Osteoblast (primary cell): ENCODE measurements at regions not wholly inside any gene's neighbourhood (a gene's known extent, or its start where the extent isn't known, plus 50 kb on each side); places are given as distances from the start of the nearest gene placed in this dataset.

Source experiments
- DNase-seq: peaks from one replicate; pipeline ENCODE4 v3.0.0; 2011; ENCODE audit warnings: low spot score, mixed read lengths; ENCODE audit not compliant: insufficient read length; ENCODE audit errors: missing footprints
- H2AFZ ChIP-seq: 2 replicates; pipeline ENCODE4 v1.6.0; 2011; ENCODE audit warnings: mild to moderate bottlenecking, low read length
- H3K27ac ChIP-seq: 2 replicates; pipeline ENCODE4 v1.5.1; 2011; ENCODE audit warnings: mild to moderate bottlenecking, low read depth, low read length, moderate library complexity
- H3K27me3 ChIP-seq: 2 replicates; pipeline ENCODE4 v1.6.0; 2012; ENCODE audit warnings: mild to moderate bottlenecking, control low read depth, inconsistent platforms, low read length, moderate library complexity; ENCODE audit not compliant: insufficient read depth
- H3K36me3 ChIP-seq: 2 replicates; pipeline ENCODE4 v1.5.1; 2011; ENCODE audit warnings: mild to moderate bottlenecking, low read length, control low read depth, moderate library complexity; ENCODE audit not compliant: insufficient read depth
- H3K4me1 ChIP-seq: 2 replicates; pipeline ENCODE4 v1.5.1; 2011; ENCODE audit warnings: mild to moderate bottlenecking, low read length, control low read depth, moderate library complexity; ENCODE audit not compliant: insufficient read depth
- H3K4me2 ChIP-seq: 2 replicates; pipeline ENCODE4 v1.6.0; 2011; ENCODE audit warnings: mild to moderate bottlenecking, low read length; ENCODE audit not compliant: insufficient read depth
- H3K4me3 ChIP-seq: fragments of 200-600 bp; sonication (generic); 3 replicates; pipeline ENCODE4 v1.5.1; 2012; ENCODE audit warnings: mild to moderate bottlenecking, low read length, inconsistent platforms; ENCODE audit not compliant: insufficient read depth
- H3K79me2 ChIP-seq: 2 replicates; pipeline ENCODE4 v1.6.0; 2012; ENCODE audit warnings: mild to moderate bottlenecking, low read length, control low read depth, inconsistent platforms; ENCODE audit not compliant: insufficient read depth
- H3K9me3 ChIP-seq: 2 replicates; pipeline ENCODE4 v1.5.1; 2011; ENCODE audit warnings: low read depth, low read length, control low read depth
- H4K20me1 ChIP-seq: 2 replicates; pipeline ENCODE4 v1.6.0; 2012; ENCODE audit warnings: mild to moderate bottlenecking, low read length, control low read depth; ENCODE audit not compliant: insufficient read depth
- CTCF ChIP-seq: IDR thresholded peaks from 2 replicates; pipeline ENCODE4 v1.5.1; 2011; ENCODE audit warnings: mild to moderate bottlenecking, low read depth, low read length, moderate library complexity; ENCODE audit errors: extremely low read depth

DNA sequence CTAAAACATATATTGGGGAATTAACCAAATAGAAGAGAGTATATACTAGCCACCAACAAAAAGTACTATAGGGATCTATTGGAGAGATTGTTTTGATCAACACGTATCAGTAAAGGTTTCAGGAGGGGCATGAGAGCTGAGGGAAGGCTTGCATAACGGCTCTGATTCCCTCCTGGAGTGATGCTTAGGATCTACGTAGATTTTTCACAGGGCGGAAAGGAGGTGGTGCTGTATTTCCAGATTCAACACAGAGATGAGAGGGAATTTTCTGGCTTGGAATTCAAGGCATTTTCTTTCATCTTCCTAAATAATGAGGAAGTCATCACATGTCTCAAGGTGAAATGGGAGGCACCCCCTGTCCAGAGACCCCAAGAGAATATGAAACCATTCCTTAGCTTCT, 443.8 kb downstream of the CMPK2 start:
- TF ChIP-seq CTCF = no peak
- Histone ChIP-seq H4K20me1 (no peaks in the 10 kb centered on the region), H3K4me1 (no peaks in the 10 kb centered on the region), H3K79me2 (no peaks in the 10 kb centered on the region), H3K4me2 (no peak overlapping the region), H3K36me3 (no peaks in the 10 kb centered on the region), H3K4me3 (no peak overlapping the region), H3K27me3 (no peaks in the 10 kb centered on the region), H2AFZ (no peak overlapping the region), H3K9me3 (no peaks in the 10 kb centered on the region), H3K27ac (no peak overlapping the region)
- DNase-seq = no peak

DNA sequence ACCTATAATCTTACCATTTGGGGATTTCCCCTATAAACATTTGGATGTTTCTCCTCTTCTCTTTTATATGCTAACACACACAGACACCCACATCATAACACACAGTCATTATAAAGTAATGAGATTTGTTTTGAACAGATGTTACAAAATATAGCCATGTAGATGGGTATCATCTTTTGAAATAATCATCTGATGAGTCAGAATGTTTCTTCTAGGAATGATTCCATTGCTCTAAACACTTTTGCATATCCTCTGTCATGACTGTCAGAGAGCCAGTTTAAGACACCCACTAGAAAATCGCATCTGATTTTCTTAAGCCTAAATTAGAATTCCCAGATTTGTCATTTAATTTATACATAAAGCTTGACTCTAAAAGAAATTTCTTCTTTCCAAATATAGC, 442.6 kb downstream of the CMPK2 start:
- Histone ChIP-seq H3K36me3 (no peaks in the 10 kb centered on the region), H4K20me1 (no peaks in the 10 kb centered on the region), H3K27me3 (no peaks in the 10 kb centered on the region), H3K9me3 (no peaks in the 10 kb centered on the region), H3K4me2 (no peak overlapping the region), H2AFZ (no peak overlapping the region), H3K79me2 (no peaks in the 10 kb centered on the region), H3K27ac (no peak overlapping the region), H3K4me3 (no peak overlapping the region), H3K4me1 (no peaks in the 10 kb centered on the region)
- no peak for TF ChIP-seq CTCF
- DNase-seq = no peak

DNA sequence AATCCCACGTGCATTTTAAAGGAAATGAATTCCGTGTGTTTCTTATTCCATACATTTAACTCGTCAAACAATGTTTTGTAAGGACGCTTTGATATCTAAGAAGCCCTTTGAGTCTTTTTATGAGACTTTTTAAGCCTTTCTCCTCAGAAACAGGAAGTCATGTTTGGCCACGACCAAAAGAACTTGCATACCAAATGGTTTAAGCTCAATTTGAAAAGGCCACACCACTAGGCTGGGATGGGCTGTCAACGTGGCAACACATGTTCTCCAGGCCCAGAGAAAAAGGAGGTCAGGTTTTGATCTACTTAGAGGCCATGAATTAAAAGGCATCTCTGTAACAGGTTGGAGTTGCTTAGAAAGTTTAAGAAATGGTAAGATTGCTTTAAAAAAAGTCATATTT, 441.8 kb downstream of the CMPK2 start:
- no peak overlapping the region for H2AFZ ChIP-seq
- H3K36me3 ChIP-seq = no peaks in the 10 kb centered on the region
- TF ChIP-seq CTCF = no peak
- no peak overlapping the region for H3K4me3 ChIP-seq
- no peaks in the 10 kb centered on the region for H3K4me1 ChIP-seq
- H3K27ac ChIP-seq = no peak overlapping the region
- DNase-seq = no peak
- no peaks in the 10 kb centered on the region for H3K9me3 ChIP-seq
- no peaks in the 10 kb centered on the region for H3K79me2 ChIP-seq
- no peaks in the 10 kb centered on the region for H4K20me1 ChIP-seq
- no peak overlapping the region for H3K4me2 ChIP-seq
- H3K27me3 ChIP-seq = no peaks in the 10 kb centered on the region

DNA sequence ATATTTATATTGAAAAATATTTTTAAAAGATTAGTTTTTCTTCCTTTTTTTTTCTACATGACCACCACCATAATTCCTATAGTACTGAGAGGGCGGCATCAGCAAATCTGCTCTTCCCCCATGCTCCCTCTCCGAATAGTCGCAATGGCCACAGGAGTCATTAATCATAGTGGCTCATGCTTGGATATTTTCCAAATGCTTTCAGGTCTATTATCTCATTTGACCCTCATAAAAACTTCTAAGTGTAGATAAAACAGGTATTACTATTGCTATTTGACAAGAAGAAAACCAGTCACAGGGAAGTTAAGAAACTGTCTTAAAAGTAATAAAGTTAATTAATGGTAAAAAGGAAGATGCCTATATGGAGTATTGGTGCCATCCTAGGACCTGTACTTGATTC, 440.7 kb downstream of the CMPK2 start:
- TF ChIP-seq CTCF = no peak
- Histone ChIP-seq H3K27ac (no peak overlapping the region), H3K4me1 (no peaks in the 10 kb centered on the region), H2AFZ (no peak overlapping the region), H3K36me3 (no peaks in the 10 kb centered on the region), H3K27me3 (no peaks in the 10 kb centered on the region), H3K9me3 (no peaks in the 10 kb centered on the region), H4K20me1 (no peaks in the 10 kb centered on the region), H3K79me2 (no peaks in the 10 kb centered on the region), H3K4me3 (no peak overlapping the region), H3K4me2 (no peak overlapping the region)
- DNase-seq = no peak
